GM23248 (cell line): ENCODE measurements at regions not wholly inside any gene's neighbourhood (a gene's known extent, or its start where the extent isn't known, plus 50 kb on each side); places are given as distances from the start of the nearest gene placed in this dataset.

Experiments
- DNase-seq: peaks from one replicate; pipeline ENCODE4 v3.0.0-alpha.2; 2015
- H2AFZ ChIP-seq: fragments of 200-600 bp; sonication (generic); 2 replicates; pipeline ENCODE4 v1.6.1; 2016; ENCODE audit warnings: antibody characterized with exemption
- H3F3A ChIP-seq: fragments of 200-600 bp; sonication (generic); 2 replicates; pipeline ENCODE4 v1.6.1; 2016; ENCODE audit warnings: mild to moderate bottlenecking, antibody characterized with exemption, mixed run types; ENCODE audit not compliant: insufficient read depth
- H3K27ac ChIP-seq: fragments of 200-600 bp; sonication (generic); 2 replicates; pipeline ENCODE4 v1.5.1; 2016; ENCODE audit warnings: mild to moderate bottlenecking
- H3K27me3 ChIP-seq: fragments of 200-600 bp; sonication (generic); replicated peaks from 2 replicates; pipeline ENCODE4 v1.6.1; 2016; ENCODE audit warnings: mild to moderate bottlenecking; ENCODE audit not compliant: insufficient read depth
- H3K36me3 ChIP-seq: fragments of 200-600 bp; sonication (generic); 2 replicates; pipeline ENCODE4 v1.6.1; 2016; ENCODE audit warnings: low read depth, mild to moderate bottlenecking
- H3K4me1 ChIP-seq: fragments of 200-600 bp; sonication (generic); 2 replicates; pipeline ENCODE4 v1.6.1; 2016; ENCODE audit warnings: mild to moderate bottlenecking; ENCODE audit not compliant: insufficient read depth
- H3K4me2 ChIP-seq: fragments of 200-600 bp; sonication (generic); one replicate; pipeline ENCODE4 v1.6.1; 2016; ENCODE audit warnings: mild to moderate bottlenecking; ENCODE audit not compliant: unreplicated experiment
- H3K4me3 ChIP-seq: fragments of 200-600 bp; sonication (generic); 2 replicates; pipeline ENCODE4 v1.5.1; 2016; ENCODE audit warnings: mild to moderate bottlenecking
- H3K79me2 ChIP-seq: fragments of 200-600 bp; sonication (generic); 2 replicates; pipeline ENCODE4 v1.6.1; 2016; ENCODE audit warnings: mild to moderate bottlenecking; ENCODE audit not compliant: insufficient read depth
- H3K9ac ChIP-seq: fragments of 200-600 bp; sonication (generic); 2 replicates; pipeline ENCODE4 v1.6.1; 2016; ENCODE audit warnings: mild to moderate bottlenecking
- H3K9me2 ChIP-seq: fragments of 200-600 bp; sonication (generic); 2 replicates; pipeline ENCODE4 v1.6.1; 2016; ENCODE audit warnings: mixed run types, mild to moderate bottlenecking, moderate library complexity; ENCODE audit not compliant: insufficient read depth
- H3K9me3 ChIP-seq: fragments of 200-600 bp; sonication (generic); one replicate; pipeline ENCODE4 v1.6.1; 2017; ENCODE audit warnings: low read depth
- H4K20me1 ChIP-seq: fragments of 200-600 bp; sonication (generic); 2 replicates; pipeline ENCODE4 v1.6.0; 2016; ENCODE audit not compliant: insufficient read depth
- EZH2 ChIP-seq: fragments of 200-600 bp; sonication (generic); IDR thresholded peaks from 2 replicates; pipeline ENCODE4 v1.6.1; 2018; ENCODE audit warnings: antibody characterized with exemption, mild to moderate bottlenecking; ENCODE audit not compliant: insufficient read depth, poor library complexity, severe bottlenecking
- EZH2phosphoT487 ChIP-seq: fragments of 200-600 bp; sonication (generic); IDR thresholded peaks from 2 replicates; pipeline ENCODE4 v1.6.1; 2018; ENCODE audit warnings: antibody characterized with exemption, moderate library complexity, mild to moderate bottlenecking, low read depth; ENCODE audit not compliant: insufficient read depth
- WGBS, 2 experiments: methylation state at CpG; one replicate each; pipeline ENCODE4 v1.1.6; 2015 to 2017; ENCODE audit warnings: low lambda C conversion rate in 2 of 2, low coverage in 1 of 2; ENCODE audit errors: missing lambda C conversion rate in 2 of 2; 5-methylcytosine and 5-hydroxymethylcytosine counted together
- in situ Hi-C: fragments of 300-500 bp; cut with MboI; formaldehyde crosslinking; loops from 2 replicates; pipeline ENCODE4 v1.15.0; 2020

DNA sequence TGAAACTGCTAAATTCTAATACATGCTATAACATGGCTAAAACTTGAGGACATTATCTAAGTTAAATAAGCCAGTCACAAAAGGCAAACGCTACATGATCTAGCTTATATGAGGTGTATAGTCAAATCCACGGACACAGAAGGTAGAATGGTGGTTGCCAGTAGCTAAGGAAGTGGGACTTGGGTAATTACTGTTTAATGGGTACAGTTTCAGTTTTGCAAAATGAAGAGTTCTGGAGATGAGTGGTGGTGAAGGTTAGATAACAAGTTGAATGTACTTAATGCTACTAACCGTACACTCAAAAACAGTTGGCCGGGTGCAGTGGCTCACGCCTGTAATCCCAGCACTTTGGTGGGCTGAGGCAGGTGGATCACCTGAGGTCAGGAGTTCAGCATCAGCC, 644.5 kb upstream of the DIPK2B start:
- H3K9ac ChIP-seq, result no peak overlapping the region
- no peak for TF ChIP-seq EZH2
- TF ChIP-seq EZH2phosphoT487, result no peak
- no peak overlapping the region for H2AFZ ChIP-seq
- H3K79me2 ChIP-seq, result peaks cover 42% of the 10 kb centered on the region
- no peak overlapping the region for H3K27ac ChIP-seq
- H3F3A ChIP-seq, result peaks cover 5% of the 10 kb centered on the region; the same call in 1 of the 2 replicates
- DNase-seq, result no peak
- in situ Hi-C loops, result loop anchor here (25.0 kb wide), 1 partner anchor 517 kb away; no protein-coding TSS in a partner anchor
- H3K36me3 ChIP-seq, result peaks cover 7% of the 10 kb centered on the region; the same call in 1 of the 2 replicates
- H3K4me3 ChIP-seq, result no peak overlapping the region
- H3K9me2 ChIP-seq, result no peaks in the 10 kb centered on the region
- H3K27me3 ChIP-seq, result no peaks in the 10 kb centered on the region
- no peak overlapping the region for H3K4me2 ChIP-seq
- no peaks in the 10 kb centered on the region for H4K20me1 ChIP-seq
- WGBS, 2 experiments, result 99 to 100% methylated on average over 5 of the region's 5 CpGs
- H3K4me1 ChIP-seq, result peaks cover 32% of the 10 kb centered on the region
- H3K9me3 ChIP-seq, result no peaks in the 10 kb centered on the region

DNA sequence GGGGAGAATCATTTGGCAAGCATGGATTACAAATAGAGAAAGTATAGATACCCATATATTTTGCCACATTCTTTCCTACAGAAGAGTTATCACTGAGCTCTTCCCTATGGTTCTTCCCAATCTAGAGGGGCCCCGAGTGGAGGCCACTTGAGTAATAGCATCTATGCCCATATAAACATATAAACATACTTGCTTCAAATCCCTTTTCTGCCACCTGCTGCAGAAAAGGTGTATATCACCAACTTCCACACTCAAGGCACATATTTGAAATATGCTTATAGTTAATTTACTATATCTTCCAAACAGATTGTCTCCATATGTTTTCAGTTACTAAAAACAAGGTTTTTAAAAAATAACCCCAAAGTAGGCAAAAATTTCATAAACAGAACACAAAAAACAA, 642.8 kb upstream of the DIPK2B start:
- Histone ChIP-seq H3K4me1 (peaks cover 32% of the 10 kb centered on the region), H2AFZ (no peak overlapping the region), H3F3A (peaks cover 5% of the 10 kb centered on the region; the same call in 1 of the 2 replicates), H3K27me3 (no peaks in the 10 kb centered on the region), H3K9me2 (no peaks in the 10 kb centered on the region), H3K9ac (no peak overlapping the region), H3K79me2 (peaks cover 35% of the 10 kb centered on the region), H3K27ac (no peak overlapping the region), H3K4me2 (no peak overlapping the region), H3K36me3 (peaks cover 7% of the 10 kb centered on the region; the same call in 1 of the 2 replicates), H3K9me3 (no peaks in the 10 kb centered on the region), H4K20me1 (no peaks in the 10 kb centered on the region), H3K4me3 (no peak overlapping the region)
- peak; percentile 16 for DNase-seq
- 20 to 27% methylated on average over 1 of the region's 1 CpG for WGBS, 2 experiments
- no peak for TF ChIP-seq EZH2phosphoT487
- no peak for TF ChIP-seq EZH2
- in situ Hi-C loops, result loop anchor here (25.0 kb wide), 1 partner anchor 519 kb away; no protein-coding TSS in a partner anchor

- 5% methylated on average over 1 of the region's 1 CpG; no CpG with 5 or more reads in 1 of the 2 experiments for WGBS, 2 experiments
- DNase-seq, result peak; percentile 35
- Histone ChIP-seq H2AFZ (no peak overlapping the region), H3K4me2 (no peak overlapping the region), H3K79me2 (peaks cover 35% of the 10 kb centered on the region), H3K9me3 (no peaks in the 10 kb centered on the region), H3K9me2 (no peaks in the 10 kb centered on the region), H3K4me1 (peaks cover 32% of the 10 kb centered on the region), H3K36me3 (peaks cover 7% of the 10 kb centered on the region; the same call in 1 of the 2 replicates), H3K4me3 (no peak overlapping the region), H3K9ac (no peak overlapping the region), H4K20me1 (no peaks in the 10 kb centered on the region), H3K27me3 (no peaks in the 10 kb centered on the region), H3F3A (peaks cover 5% of the 10 kb centered on the region; the same call in 1 of the 2 replicates), H3K27ac (no peak overlapping the region)
- in situ Hi-C loops, result loop anchor here (25.0 kb wide), 1 partner anchor 519 kb away; no protein-coding TSS in a partner anchor
- TF ChIP-seq EZH2phosphoT487 (no peak), EZH2 (no peak)
Measured at GRCh38 chrX:45842926-45843315, 642.2 kb upstream of the DIPK2B start.

DNA sequence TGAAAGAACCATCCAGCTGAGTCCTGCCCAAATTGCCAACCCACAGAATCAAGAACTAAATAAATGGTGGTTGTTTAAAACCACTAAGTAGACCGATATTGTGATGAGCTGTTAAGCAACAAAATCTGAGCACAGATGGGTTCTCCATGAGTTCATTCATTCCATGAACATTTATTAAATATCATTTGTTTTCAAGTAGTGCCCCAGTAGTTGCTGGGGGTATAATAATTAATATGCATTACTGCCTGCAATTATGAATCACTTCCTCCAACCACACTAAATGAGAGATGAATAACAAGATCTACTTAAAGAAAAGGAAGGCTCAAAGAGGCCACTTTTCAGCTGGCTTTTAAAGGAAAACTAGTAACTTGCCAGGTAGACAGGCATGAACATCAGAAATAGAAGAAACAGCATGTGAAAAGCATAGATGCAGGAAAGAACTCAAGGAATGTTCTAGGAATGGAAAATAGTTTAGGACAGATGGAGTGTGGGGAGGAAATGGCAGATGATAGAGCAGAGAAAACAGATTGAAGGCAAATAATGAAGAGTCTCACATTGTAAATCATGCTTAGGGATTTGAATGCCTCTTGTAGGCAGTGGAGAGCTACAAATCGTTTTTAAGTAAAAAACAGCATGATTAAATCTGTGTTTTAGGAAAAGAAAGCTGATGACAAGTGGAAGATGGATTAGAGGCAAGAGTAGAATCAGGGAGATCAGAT, 641.7 kb upstream of the DIPK2B start:
- H3K4me3 ChIP-seq, result no peak overlapping the region
- H3K27ac ChIP-seq, result no peak overlapping the region
- no peak overlapping the region for H2AFZ ChIP-seq
- H3K9me3 ChIP-seq, result no peaks in the 10 kb centered on the region
- no peak for TF ChIP-seq EZH2phosphoT487
- no peak for TF ChIP-seq EZH2
- in situ Hi-C loops, result loop anchor here (25.0 kb wide), 1 partner anchor 520 kb away; no protein-coding TSS in a partner anchor
- H3K27me3 ChIP-seq, result no peaks in the 10 kb centered on the region
- H3K9ac ChIP-seq, result no peak overlapping the region
- peaks cover 32% of the 10 kb centered on the region for H3K4me1 ChIP-seq
- H3K36me3 ChIP-seq, result peaks cover 7% of the 10 kb centered on the region; the same call in 1 of the 2 replicates
- peaks cover 5% of the 10 kb centered on the region; the same call in 1 of the 2 replicates for H3F3A ChIP-seq
- WGBS, 2 experiments, result 6 to 10% methylated on average over 2 of the region's 2 CpGs
- no peaks in the 10 kb centered on the region for H4K20me1 ChIP-seq
- H3K9me2 ChIP-seq, result no peaks in the 10 kb centered on the region
- H3K4me2 ChIP-seq, result no peak overlapping the region
- H3K79me2 ChIP-seq, result peaks cover 35% of the 10 kb centered on the region
- DNase-seq, result no peak
